WI38 (cell line): ENCODE measurements at regions not wholly inside any gene's neighbourhood (a gene's known extent, or its start where the extent isn't known, plus 50 kb on each side); places are given as distances from the start of the nearest gene placed in this dataset.

ENCODE experiments used
- H3K4me3 ChIP-seq: 2 replicates; pipeline ENCODE4 v1.5.1; 2011; ENCODE audit warnings: low read depth, mild to moderate bottlenecking, control low read depth, low read length
- TF ChIP-seq, protein P1 (sequence below): IDR thresholded peaks from 2 replicates; pipeline ENCODE4 v1.5.1; 2012; ENCODE audit warnings: low read depth, mild to moderate bottlenecking, control low read depth, low read length

DNA sequence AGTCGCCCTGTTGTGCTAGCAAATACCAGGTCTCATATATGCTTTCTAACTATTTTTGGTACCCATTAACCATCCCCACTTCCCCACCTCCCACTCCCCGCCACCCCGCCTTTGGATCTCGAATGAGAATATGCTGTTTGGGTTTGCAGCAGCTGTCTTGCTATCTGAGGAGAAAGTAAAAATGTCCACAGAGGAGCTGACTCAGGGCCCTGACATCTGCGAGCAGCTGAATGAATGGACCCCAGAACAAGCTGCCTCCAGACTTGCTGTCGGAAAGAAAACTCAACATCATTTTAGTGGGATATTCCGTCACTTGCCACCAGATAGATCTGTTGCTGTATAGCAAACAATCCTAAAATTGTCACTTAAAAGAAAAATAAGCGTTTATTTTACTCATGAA lies 103.7 kb downstream of the LINC00237 start:
- H3K4me3 ChIP-seq, result no peak overlapping the region
- TF ChIP-seq, protein P1, sequence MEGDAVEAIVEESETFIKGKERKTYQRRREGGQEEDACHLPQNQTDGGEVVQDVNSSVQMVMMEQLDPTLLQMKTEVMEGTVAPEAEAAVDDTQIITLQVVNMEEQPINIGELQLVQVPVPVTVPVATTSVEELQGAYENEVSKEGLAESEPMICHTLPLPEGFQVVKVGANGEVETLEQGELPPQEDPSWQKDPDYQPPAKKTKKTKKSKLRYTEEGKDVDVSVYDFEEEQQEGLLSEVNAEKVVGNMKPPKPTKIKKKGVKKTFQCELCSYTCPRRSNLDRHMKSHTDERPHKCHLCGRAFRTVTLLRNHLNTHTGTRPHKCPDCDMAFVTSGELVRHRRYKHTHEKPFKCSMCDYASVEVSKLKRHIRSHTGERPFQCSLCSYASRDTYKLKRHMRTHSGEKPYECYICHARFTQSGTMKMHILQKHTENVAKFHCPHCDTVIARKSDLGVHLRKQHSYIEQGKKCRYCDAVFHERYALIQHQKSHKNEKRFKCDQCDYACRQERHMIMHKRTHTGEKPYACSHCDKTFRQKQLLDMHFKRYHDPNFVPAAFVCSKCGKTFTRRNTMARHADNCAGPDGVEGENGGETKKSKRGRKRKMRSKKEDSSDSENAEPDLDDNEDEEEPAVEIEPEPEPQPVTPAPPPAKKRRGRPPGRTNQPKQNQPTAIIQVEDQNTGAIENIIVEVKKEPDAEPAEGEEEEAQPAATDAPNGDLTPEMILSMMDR, result no peak

DNA sequence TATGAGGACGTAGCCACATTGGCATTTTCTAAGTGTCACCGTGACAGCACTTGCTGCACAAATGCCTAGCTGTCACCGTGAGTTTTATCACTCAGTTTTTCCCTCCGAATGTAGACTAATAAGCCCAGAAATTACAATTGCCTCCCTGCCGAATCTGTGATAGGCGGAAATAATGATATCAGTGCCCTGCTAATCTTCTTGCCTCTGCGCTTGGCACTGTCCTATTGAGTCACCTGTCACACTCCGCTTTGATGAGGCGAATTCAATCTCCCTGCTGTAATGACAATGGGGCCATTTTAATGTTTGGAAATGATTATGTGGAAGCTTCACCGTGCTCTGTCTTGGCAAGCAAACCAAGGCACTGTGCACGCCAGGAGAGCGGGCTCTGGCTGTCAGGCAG lies 112.8 kb downstream of the LINC00237 start:
- TF ChIP-seq, protein P1, result no peak
- no peak overlapping the region for H3K4me3 ChIP-seq

DNA sequence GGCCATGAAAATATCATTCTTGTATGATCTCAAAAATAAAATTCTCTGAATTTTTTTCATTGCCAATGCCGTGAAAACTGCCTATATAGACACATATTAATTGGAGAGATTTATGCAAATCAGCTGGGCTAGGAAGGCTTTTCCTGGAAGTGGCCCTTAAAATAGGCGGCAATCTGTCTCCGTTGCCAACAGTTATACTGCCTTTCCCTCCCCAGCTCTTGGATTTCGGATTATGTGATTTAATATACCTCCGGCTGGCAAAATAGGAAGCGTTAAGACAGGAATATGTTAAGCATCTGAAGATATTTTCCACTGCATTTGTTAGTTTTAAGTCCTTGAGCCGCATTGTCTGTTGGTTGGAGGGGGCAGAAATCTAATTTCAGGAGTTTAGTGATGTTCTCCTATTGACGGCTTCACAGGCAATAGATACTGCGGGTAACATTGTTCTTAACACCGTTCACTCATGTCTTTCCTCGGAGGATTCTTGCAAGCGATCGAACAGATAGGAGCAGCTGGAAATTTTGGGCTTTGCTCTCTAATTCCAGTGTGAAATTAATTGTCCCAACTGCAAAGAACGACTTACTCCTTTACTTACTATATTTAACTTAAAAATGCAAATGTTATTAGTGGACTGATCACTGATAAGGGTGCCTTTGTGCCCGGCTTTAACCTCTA lies 113.3 kb downstream of the LINC00237 start:
- TF ChIP-seq, protein P1, result no peak
- no peak overlapping the region for H3K4me3 ChIP-seq

DNA sequence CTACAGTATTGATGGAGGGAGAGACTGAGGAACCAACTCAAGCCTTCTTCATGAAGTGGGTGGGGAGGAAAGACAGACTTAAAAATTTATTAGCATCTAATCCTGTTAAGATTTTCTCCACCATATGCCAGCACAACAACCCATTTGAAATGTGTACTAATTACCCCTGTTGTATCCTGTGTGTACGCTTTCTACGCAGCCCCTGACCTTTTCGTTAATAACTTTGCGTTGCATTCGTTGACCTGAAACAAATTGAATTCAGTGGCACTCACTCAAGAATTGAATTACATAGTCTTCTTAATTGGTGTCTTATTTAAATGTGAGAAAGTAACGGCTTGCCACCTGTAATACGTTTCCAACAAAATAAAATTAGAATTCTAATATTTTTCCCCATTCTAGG lies 113.9 kb downstream of the LINC00237 start:
- TF ChIP-seq, protein P1, result no peak
- no peak overlapping the region for H3K4me3 ChIP-seq

DNA sequence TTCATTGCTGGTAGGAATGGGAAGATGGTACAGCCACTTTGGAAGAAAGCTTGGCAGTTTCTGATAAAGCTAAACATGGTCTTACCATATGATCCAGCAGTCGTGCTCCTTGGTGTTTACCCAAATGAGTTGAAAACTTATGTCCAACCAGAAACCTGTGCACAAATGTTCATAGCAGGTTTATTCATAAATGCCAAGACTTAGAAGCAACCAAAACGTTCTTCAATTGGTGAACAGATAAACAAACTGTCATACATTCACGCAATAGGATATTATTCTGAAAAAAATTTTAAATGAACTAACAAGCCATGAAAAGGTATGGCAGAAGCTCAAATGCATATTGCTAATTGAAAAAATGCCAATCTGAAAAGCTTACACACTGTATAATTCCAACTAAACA lies 117.1 kb downstream of the LINC00237 start:
- no peak overlapping the region for H3K4me3 ChIP-seq
- TF ChIP-seq, protein P1, result no peak

DNA sequence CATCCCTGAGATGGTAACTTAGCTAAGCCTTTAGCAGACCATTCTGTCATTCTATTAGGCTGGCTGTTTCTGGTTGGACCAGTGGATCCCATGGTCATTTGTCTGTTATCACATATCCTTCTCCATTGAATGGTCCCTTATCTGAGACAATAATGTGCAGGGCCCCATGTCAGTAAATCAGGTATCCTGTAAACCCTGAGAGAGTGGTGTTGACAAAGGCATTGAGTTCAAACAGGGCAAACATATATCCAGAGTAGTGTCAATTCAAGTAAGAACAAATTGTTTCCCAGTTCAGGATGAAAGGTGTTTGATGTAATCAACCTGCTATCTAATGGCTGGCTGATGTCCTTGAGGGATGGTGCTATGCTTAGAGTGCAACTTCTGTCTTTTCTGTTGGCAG lies 126.2 kb downstream of the LINC00237 start:
- H3K4me3 ChIP-seq, result no peak overlapping the region
- TF ChIP-seq, protein P1, result no peak

DNA sequence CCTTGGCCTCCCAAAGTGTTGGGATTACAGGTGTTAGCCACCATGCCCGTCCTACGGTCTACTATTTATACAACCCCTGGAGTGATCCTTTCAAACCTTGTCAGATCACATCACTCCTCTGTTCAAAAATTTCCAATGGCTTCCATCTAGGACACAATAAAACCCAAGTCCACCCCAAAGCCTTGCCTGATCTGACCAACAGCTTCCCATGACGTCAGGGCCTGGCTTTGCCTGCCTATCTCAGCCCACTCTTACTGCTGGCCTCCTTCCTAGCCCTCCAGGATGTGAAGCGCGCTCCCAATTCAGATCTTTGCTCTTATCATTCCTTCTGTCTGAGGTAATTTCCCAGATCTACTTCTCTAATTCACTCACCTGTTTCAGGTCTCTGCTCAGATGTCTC lies 128.4 kb downstream of the LINC00237 start:
- TF ChIP-seq, protein P1, result no peak

More for the DNA sequence above, 128.4 kb downstream of the LINC00237 start:
- H3K4me3 ChIP-seq, result no peak overlapping the region
